ENCODE measurements at regions not wholly inside any gene's neighbourhood (a gene's known extent, or its start where the extent isn't known, plus 50 kb on each side); places are given as distances from the start of the nearest gene placed in this dataset.

DNA sequence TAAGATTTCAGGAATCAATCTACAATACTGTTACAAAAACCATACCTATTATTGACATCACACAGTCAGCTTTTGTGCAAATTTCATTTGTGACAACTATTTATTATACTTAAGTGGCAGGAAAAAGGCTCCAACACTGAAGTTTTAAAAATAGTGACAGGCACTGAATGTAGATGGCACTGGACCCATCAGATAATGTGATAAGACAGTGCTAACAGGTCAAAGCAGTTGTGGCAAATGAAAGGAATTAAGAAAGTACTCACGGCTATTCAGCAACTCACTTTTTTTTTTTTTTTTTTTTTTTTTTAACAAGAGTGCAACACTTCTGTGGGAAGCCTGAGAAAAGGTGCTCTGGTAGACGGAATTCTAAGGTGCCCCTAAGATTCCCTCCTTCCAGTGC, 115.0 kb upstream of the MEF2C start:
- H3K27ac ChIP-seq, result no peak overlapping the region
- DNase-seq (no peak), ATAC-seq (no peak)
- intact Hi-C loops (cut with DNase I), result no loop called here
- H3K4me1 ChIP-seq, result no peaks in the 10 kb centered on the region
- no peaks in the 10 kb centered on the region for H3K36me3 ChIP-seq
- no peaks in the 10 kb centered on the region for H3K9me3 ChIP-seq
- no peaks in the 10 kb centered on the region for H3K27me3 ChIP-seq
- H3K4me3 ChIP-seq, result no peak overlapping the region
- TF ChIP-seq, protein P1, sequence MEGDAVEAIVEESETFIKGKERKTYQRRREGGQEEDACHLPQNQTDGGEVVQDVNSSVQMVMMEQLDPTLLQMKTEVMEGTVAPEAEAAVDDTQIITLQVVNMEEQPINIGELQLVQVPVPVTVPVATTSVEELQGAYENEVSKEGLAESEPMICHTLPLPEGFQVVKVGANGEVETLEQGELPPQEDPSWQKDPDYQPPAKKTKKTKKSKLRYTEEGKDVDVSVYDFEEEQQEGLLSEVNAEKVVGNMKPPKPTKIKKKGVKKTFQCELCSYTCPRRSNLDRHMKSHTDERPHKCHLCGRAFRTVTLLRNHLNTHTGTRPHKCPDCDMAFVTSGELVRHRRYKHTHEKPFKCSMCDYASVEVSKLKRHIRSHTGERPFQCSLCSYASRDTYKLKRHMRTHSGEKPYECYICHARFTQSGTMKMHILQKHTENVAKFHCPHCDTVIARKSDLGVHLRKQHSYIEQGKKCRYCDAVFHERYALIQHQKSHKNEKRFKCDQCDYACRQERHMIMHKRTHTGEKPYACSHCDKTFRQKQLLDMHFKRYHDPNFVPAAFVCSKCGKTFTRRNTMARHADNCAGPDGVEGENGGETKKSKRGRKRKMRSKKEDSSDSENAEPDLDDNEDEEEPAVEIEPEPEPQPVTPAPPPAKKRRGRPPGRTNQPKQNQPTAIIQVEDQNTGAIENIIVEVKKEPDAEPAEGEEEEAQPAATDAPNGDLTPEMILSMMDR (IDR thresholded peaks at IDR 0.05), result no peak

DNA sequence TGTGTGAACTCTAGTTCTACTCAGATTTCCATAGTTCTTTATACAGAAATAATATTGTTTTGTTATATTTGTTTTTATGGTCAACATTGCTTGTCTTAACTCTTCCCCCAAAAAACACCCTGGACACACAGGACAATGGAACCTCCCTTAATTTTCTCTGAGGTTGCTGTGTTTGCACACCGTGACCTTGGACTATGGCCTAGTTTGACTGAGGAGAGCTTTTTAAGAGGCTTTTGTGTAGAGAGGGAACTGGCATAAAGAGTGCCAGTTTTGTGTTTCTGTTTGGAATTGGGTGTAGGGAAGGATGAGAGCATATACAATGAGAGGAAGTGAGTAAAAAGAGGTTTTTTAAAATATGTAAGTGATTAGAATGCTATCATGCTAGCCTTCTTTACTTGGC, 101.1 kb upstream of the MEF2C start:
- Histone ChIP-seq H3K36me3 (no peaks in the 10 kb centered on the region), H3K27ac (no peak overlapping the region), H3K4me1 (no peaks in the 10 kb centered on the region), H3K27me3 (no peaks in the 10 kb centered on the region), H3K4me3 (no peak overlapping the region), H3K9me3 (no peaks in the 10 kb centered on the region)
- ATAC-seq (peak; percentile 27), DNase-seq (no peak)
- TF ChIP-seq, protein P1 (IDR thresholded peaks at IDR 0.05), result no peak
- intact Hi-C loops (cut with DNase I), result no loop called here

DNA sequence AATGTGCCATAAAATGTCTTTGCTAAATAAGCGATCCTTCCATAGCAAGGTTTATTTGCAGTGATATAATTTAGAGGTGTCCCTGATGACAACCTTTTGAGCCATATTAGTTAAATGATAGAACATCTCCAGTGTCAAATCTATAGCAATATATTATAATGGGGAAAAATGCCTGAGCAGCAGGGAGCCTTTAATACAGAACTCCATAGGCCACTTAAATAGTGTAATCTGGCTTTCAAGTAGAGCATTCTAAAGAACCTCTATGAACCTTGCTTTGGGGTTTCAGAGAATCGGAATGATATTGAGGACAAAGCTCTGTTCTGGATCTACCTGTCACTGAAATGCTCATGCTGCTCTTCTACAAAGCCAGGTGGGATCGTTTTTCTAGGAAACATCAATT, 96.7 kb upstream of the MEF2C start:
- TF ChIP-seq, protein P1 (IDR thresholded peaks at IDR 0.05), result no peak
- Histone ChIP-seq H3K27me3 (no peaks in the 10 kb centered on the region), H3K9me3 (no peaks in the 10 kb centered on the region), H3K4me1 (no peaks in the 10 kb centered on the region), H3K36me3 (no peaks in the 10 kb centered on the region), H3K27ac (no peak overlapping the region), H3K4me3 (no peak overlapping the region)
- intact Hi-C loops (cut with DNase I), result no loop called here
- DNase-seq, result no peak
- ATAC-seq, result no peak

DNA sequence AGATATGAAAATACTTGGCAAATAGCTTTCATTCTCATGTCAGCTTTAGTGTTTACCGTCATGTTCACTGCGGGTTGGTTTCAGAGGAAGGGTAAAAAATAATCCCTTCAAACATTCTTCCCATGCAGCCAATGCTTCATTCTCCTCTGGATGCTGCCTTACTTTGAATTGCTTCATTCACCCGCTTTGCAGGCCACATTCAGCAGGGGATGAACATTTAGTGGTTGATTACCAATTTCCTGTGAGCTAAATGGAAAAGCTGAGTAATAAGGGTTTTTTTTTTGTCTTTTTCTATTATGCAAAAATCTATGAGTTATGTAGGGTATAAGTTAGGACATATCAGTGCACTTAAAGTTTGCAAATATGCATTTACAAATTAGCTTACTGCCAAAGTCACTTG, 96.3 kb upstream of the MEF2C start:
- no peaks in the 10 kb centered on the region for H3K4me1 ChIP-seq
- ATAC-seq (no peak), DNase-seq (no peak)
- TF ChIP-seq, protein P1 (IDR thresholded peaks at IDR 0.05), result no peak
- no peaks in the 10 kb centered on the region for H3K9me3 ChIP-seq
- intact Hi-C loops (cut with DNase I), result no loop called here
- no peak overlapping the region for H3K4me3 ChIP-seq
- H3K27ac ChIP-seq, result no peak overlapping the region
- H3K27me3 ChIP-seq, result no peaks in the 10 kb centered on the region
- H3K36me3 ChIP-seq, result no peaks in the 10 kb centered on the region

DNA sequence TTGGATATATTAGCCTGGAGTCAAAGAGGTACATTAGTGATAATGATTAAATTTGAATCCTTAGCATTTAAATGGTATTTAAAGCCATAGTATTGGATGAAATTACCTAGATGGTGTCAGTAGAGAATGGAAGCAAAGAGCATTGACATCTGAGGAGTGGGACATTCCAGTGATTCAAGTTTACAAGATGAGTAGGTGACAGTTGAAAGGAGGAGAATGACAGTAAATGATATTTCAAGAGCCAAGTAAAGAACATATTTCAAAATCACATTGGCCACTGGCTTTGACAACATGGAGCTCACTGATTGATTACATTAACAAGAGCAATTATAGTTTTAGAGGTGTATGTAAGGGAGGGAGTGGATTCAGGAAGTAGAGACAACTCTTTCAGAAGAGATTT, 93.9 kb upstream of the MEF2C start:
- ATAC-seq (no peak), DNase-seq (no peak)
- intact Hi-C loops (cut with DNase I), result no loop called here
- TF ChIP-seq, protein P1 (IDR thresholded peaks at IDR 0.05), result no peak
- Histone ChIP-seq H3K9me3 (no peaks in the 10 kb centered on the region), H3K36me3 (no peaks in the 10 kb centered on the region), H3K27me3 (no peaks in the 10 kb centered on the region), H3K4me1 (no peaks in the 10 kb centered on the region), H3K4me3 (no peak overlapping the region), H3K27ac (no peak overlapping the region)
